HG02870 (cell line): ENCODE measurements at regions not wholly inside any gene's neighbourhood (a gene's known extent, or its start where the extent isn't known, plus 50 kb on each side); places are given as distances from the start of the nearest gene placed in this dataset.

Source experiments
- ATAC-seq: cut with Tn5 transposase; IDR thresholded peaks from one replicate; pipeline ENCODE4 v1.9.1; 2021; ENCODE audit warnings: mild to moderate bottlenecking, moderate library complexity; ENCODE audit not compliant: unreplicated experiment

DNA sequence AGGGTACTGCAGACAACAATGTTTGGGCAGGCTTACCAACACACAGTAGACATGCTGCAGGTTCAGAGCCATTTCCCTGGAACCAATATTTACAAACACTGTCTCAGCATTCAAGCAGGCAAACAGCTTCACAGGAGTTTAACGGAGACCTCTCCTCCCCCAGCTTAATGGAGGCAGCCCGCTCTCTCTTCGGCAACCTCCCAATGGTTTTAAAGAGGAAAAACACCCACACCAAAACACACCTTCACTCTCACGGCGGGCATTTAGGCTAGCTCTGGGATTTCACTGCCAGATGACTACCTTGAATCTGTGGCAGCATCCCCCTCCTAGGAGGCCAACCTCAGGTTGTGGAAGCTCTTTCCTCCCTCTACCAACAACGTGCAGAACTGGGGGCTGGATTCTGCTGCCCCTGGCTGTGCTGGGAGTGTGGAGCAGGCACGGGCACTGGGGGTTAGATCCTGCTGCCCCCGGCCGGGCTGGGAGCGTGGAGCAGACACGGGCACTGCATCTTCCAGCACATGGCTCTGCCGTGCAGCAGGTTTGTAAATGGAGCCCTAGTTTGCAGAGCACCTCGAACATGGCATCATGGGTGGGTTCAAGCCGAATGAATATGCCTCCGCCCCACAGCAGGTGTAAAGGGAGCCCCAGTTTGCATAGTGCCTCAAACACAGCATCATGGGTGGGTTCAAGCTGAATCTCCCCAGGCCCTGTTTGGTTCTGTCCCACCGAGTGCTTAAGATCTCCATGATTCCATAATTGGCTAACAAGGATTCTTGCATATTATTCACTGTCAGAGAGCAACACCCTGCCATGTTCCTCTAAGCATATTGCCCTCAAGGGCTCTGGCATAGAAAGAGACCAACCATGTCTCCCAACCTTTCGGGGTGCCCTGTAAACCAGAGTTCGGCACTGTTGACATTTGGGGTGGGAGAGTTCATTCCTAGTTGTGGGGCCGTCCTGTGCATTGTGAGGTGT is 86.4 kb downstream of the RBFOX3 start:
- no peak for ATAC-seq

- no peak for ATAC-seq
Observed at GRCh38 chr17:79522414-79522813, 88.4 kb downstream of the RBFOX3 start.

GRCh38 chr17:79521225-79521624 is 89.6 kb downstream of the RBFOX3 start:
- no peak for ATAC-seq

DNA sequence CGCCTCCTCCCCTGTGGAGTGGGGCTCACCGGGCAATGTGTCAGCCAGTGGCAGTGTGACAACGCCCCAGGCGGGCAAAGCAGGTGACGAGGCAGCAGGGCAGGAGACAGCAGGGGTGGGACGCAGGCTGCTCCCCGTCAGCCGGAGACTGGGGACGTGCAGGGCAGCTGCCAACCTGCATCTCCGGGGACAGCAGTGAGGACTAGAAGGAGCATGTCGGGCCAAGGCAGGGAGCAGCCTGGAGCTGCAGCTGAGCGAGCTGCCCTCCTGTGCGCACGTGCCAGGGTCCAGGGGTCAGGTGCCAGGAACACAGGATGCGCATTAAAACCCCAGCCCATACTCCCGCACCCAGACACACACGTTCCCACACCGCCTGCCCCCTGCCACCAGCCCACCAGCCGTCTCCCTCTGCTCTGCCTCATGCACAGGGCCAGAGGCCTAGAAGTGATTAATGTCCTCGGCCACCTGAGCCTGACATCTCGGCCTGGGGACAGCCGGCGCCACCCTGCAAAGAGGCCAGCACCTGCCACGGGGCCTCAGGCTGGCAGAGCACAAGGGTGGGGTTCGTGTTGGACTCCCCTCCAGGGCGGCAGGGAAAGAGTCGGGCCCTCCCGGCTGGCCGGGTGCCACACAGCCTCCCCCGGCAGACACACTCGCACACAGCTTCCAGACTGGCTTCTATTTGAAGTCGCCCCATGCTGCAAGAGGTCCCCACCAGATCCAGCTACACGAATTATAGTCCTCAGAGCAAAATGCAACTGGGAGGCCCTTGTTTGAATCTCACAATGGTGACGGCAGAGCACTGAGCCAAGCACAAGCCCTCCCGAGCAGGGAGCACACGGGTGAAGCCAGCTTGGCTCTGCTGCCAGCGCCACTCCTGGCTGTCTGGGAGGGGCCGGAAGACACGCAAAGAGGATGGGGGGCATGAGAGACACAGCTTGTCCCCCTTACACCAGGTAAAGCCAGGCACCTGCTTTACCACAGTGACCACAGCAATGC is 90.4 kb downstream of the RBFOX3 start:
- ATAC-seq: no peak

- ATAC-seq: no peak
Observed at GRCh38 chr17:79519601-79520000, 91.2 kb downstream of the RBFOX3 start.

DNA sequence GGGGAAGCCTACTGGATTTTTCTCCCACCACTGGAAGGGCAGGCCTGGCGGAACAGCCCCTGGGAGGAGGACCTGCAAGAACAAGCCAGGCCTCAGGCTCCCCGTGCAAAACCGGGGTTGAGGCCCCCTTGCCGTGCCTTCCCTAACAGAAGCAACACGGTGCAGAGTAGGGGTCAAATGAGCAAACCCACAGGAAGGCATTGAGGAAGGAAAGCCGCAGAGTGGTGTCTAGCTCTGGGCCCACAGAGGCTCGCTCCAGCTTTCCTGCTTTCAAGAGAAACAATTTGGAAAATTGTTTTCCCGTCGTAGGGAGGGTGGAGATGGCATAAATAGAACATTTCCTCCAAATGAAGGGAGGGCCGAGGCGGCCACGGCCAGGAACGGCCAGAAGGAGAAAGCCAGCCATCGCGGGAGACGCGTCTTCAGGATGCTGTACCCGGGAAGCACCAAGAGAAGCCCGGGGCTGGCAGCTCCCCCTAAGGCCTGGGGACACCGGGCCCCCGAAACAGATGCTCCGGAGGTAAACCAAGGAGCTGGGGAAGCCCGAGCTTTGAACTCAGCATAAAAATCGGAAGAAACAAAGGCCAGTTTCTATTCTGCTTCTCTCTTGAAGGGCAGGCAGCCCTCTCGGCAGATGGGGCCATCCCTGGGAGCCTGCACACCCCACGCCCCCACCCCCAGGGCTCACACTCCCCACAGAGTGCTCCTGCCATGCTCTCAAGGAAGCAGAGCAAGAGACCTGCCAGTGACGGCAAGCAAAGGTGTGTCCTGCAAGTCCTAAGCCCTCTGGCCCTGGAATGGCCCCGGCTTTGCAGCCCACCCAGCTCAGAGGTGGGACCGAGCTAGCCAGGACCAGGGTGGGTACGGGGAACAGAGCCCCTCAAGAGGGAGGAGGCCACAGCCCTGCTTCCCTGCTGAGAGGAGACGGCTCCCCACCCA is 92.0 kb downstream of the RBFOX3 start:
- no peak for ATAC-seq

DNA sequence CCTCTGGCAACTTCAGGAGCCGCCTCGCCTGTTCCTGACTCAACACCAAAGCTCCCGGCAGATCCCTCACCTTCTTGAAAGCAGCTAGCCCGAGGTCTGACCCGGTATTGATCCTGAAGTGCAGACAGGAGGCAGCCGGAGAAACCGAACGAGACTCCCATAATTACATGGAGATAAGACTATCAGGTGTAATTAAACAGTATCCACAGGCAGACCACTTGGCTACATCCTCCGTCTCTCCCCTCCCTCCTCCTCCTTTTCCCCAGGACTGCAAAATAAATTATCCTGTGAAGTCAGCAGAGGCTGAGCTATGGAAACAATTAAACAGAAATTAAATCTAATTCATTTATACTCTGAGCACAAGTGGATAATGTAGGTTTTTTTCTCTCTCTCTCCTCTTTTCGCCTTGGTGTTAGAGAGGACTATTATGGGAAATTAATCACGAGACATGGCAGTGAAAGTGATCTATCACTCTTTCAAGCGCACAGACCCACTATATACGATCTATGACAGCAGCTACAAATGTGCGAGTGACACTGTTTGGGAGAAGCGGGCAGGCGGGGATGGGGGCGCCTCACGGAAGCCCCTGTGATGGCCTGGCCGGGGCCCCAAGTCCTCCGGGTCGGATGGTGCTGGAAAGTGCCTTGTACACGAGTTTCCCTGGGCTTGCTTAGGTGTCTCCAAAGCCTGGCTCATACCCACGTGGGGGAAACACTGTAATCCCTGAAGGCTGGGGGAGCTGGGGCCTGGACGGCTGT is 92.8 kb downstream of the RBFOX3 start:
- ATAC-seq: no peak

- ATAC-seq: no peak
Observed at GRCh38 chr17:79515646-79516571, 94.9 kb downstream of the RBFOX3 start.

DNA sequence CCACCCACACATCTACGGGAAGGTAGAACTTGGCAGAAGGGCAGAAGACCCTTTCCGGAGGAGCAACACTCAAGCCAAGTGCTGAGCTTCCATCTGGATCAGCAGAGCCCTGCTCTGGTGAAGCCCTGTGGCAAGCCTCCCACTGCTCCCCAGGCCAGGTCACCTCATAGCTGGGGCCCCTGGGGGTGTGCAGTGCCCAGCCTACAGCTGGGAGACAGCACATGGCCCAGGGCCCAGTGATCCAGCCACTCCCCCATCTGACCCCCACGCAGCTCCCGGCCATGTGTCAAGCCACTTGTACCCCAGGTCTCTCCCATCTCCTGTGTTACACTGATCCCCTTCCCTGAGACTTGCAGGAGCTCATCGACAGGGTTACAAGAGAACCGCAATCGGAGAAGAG is 95.7 kb downstream of the RBFOX3 start:
- ATAC-seq: no peak

DNA sequence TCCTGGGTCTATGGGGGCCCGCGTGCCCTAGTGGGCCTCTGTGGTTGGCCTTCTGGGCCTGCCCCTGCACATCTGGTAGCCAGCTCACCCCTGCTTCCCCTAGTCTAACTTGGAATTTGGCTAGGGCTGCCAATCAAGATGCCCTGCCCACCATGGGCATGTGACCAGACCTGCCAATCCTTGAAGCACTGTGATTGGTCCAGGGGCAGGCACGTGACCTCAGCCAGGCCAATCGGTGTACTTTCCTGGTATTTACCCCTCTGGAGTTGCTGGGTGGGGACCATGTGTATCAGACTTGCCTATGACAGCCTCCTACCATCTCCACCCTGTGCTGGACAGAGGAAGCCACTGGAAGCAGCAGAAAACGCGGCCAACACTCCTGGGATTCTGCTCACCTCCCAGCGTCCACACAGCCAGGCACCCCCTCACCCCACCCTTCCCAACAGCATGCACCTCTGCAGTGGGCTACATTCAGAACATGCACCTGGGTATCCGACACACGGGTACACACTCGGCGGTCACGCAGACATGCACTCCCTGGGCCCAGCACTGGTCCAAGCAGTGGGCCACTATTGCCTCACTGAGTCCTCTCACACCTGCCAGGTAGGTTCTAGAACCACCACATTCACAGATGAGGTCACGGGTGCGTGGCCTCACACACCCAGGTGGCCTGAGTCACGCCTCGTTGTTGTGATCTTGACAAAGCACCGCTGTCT is 96.9 kb downstream of the RBFOX3 start:
- no peak for ATAC-seq

DNA sequence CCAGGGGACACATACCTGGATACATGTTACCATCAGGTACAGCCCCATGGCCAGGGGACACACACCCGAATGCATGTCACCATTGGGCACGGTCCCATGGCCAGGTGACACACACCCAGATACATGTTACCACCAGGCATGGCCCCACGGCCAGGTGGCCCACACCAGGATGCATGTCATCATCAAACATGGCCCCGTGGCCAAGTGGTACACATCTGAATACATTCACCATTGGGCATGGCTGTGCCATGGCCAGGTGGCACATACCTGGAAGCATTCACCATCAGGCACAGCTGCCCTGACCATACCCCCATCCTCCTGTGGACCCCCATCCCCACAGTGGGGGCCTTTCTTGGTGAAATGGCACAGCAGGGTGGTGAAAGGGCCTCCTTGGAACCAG is 97.6 kb downstream of the RBFOX3 start:
- no peak for ATAC-seq

GRCh38 chr17:79511471-79511870 is 99.4 kb downstream of the RBFOX3 start:
- ATAC-seq: no peak

- ATAC-seq: no peak
Observed at GRCh38 chr17:79510071-79510470, 100.8 kb downstream of the RBFOX3 start.

DNA sequence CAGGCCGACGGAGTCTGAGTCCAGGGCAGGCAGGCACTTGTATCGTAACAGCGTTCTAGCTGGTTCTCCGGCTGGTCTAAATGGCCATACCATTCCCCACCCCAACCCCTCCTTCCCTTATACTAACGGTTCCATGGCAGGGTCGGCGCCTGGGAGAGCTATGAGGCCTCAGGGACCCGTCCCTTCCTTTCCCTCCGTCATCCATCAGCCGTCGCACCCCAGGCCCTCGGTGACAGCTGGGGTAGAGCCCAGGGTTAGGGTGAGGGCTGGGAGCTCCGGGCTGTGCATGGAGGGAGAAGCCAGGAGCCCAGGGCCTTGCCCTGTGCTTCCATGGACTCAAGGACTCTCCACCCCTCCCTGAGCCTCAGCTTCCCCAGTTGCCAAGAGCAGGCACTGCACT is 101.4 kb downstream of the RBFOX3 start:
- ATAC-seq: no peak

DNA sequence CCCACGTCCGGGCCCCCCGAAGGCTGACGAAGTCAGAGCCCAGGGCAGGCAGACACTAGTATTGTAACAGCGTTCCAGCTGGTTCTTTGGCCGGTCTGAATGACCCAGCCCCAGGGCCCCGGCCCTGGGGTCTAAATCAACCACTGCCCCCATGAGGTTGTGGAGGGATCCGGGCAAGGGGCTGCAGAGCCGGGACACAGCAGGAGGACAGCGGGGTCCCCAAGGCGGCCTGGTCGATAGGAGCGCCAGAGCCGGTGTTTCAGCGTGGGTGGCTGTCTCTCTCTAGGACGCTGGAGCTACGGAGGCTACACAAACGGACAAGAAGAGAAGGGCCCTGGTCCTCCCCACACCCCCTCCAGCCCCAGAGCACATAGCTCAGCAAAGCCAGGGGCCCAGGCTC is 101.8 kb downstream of the RBFOX3 start:
- no peak for ATAC-seq

GRCh38 chr17:79508291-79508716 is 102.5 kb downstream of the RBFOX3 start:
- ATAC-seq: no peak

DNA sequence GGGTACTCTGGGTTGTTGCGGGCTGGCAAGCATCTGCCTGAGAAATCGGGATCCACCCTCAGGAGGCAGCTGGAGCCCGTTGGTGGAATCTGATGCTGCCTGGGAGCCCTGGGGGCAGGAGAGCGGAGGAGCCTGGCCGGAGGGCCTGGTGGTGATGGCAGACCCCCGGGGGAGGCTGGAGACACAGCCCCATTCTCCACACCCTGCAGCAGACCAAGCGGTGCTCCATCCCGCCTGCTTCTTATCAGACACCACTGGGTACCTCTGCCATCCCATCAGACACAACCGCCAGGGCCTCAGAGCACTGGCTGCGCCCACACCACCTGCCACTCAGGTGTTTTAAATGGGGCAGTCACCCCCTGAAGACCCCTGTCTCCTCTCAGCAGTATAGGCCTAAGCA is 103.9 kb downstream of the RBFOX3 start:
- no peak for ATAC-seq
